ENCODE measurements at regions not wholly inside any gene's neighbourhood (a gene's known extent, or its start where the extent isn't known, plus 50 kb on each side); places are given as distances from the start of the nearest gene placed in this dataset.
"Not testable (repeated sequence)": the region's sequence is repeated elsewhere in the genome, so short reads cannot be mapped to it uniquely, and the experiment has no call there.

- no peak for DNase-seq
Observed at GRCh38 chr14:87034680-87035079, 958.3 kb downstream of the GALC start.

DNA sequence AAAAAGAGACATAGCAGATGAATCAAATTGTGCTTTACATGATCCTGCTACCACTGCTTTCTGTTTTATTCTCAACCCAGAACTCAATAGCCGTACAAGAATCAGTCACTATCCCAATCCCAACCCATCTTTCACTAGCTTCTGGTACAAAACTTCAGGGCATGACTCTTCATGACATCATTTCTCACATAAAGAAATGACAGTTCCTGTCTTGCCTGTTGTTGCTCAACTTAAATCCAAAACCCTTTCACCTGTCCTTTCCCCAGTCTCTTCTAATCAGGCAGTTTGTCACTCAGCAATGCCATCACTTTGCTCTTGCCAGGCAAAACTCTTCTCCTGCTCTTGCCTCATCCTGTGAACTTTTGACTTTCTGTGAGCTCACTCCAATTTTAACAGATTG lies 962.8 kb downstream of the GALC start:
- no peak for DNase-seq

DNA sequence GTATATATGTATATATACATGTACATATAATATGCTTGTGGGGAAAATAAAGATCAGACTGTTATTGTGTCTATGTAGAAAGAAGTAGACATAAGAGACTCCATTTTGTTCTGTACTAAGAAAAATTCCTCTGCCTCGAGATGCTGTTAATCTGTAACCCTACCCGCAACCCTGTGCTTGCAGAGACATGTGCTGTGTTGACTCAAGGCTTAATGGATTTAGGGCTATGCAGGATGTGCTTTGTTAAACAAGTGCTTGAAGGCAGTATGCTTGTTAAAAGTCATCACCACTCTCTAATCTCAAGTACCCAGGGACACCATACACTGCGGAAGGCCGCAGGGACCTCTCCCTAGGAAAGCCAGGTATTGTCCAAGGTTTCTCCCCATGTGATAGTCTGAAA lies 972.9 kb downstream of the GALC start:
- DNase-seq = not testable (repeated sequence)

DNA sequence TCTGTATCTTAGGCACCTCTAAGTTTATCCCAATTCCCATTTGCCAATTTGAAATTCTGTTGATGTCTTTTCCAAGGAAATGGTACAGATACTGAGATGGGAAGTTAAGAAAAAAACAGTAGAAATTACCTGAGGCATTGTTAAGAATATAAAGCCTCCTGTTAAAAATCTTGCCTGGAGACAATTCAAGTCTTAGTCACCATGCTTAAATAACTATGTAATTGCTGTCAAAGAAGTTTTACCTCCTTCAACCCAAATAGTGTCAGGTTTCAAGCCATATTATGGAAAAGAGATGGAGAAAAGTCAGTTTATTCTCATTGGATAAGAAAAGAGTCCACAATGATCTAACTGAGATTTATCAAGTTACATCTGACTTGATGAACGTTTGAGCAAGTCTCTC lies 974.7 kb downstream of the GALC start:
- no peak for DNase-seq

- DNase-seq = no peak
Observed at GRCh38 chr14:87017335-87017734, 975.6 kb downstream of the GALC start.

DNA sequence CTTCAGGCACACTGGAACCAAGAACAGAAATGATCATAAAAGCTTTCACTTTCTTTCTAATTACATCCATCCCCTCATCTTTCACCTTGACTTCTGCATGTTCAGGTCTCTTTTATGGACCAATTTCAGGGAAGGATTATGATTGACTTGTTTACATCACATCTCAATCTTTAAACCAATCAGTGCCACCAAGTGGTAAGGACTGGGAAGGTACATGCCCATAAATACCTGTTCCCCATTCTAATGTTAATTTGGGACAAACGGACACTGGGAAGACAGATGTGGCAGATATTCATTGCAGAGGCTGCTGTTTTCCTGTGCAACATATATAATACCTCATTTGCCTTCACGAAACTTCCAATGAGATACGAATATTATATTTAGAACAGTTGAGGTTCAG lies 978.1 kb downstream of the GALC start:
- DNase-seq = no peak

- DNase-seq = no peak
Observed at GRCh38 chr14:87013583-87013982, 979.4 kb downstream of the GALC start.

GRCh38 chr14:87008965-87009364 lies 984.0 kb downstream of the GALC start:
- DNase-seq = no peak

GRCh38 chr14:87005280-87005679 lies 987.7 kb downstream of the GALC start:
- DNase-seq = no peak

GRCh38 chr14:87002776-87003175 lies 990.2 kb downstream of the GALC start:
- no peak for DNase-seq

DNA sequence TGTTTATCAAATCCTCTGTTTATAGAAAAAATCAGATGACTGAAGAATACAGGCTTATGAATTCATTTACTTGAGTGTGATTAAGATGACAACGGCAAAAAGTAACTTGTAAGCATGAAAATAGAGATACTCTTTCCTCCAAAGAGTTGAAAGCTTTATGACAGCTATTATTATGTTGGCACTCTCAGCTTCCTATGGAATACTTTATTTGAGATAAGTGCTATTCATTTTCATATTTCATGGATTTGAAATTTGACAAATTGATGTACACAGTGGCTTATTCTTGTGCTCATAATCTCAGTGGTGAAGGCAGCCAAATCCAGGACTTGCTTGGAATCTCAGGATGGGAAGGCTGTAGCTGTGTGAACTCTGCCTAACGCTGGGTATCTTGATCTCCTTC lies 991.6 kb downstream of the GALC start:
- DNase-seq = no peak

- no peak for DNase-seq
Observed at GRCh38 chr14:87000081-87000480, 992.9 kb downstream of the GALC start.

DNA sequence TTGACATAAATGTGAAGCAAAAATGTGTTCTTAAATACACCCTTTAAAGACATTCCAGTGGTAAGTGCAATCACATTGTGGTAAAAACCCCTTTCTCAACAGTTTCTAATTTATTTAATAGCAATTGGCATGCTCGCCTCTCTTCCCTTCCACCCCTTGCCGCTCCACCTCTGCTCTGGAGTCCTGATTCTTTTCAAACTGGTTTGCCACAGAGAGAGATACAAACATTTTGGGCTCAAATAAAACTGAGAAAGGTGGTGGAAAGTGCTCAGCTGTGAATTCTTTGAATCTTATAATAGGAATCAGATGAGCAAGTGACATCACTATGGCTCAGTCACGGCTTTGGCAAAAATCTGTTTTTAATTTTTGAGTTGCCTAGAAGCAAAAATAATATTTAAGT lies 993.9 kb downstream of the GALC start:
- no peak for DNase-seq

DNA sequence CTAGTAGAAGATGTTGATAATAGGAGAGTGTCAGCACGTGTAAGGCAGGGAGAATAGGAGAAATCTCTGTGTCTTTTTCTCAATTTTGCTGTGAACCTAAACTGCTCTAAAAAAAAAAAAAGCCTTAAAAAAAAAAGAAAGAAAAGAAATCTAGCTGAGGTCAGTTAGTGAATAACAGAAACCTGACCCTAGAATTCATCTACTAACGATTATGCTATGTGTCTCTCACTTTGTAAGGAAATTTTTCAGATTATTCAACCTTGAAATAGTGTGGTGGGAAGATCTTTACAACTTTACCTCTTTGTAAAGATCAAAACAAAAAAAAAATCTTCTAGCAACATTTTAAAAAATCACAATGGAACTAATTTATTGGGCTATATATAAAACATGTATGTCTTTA lies 995.7 kb downstream of the GALC start:
- DNase-seq = no peak

- no peak for DNase-seq
Observed at GRCh38 chr14:86990396-86990795, 1002.6 kb downstream of the GALC start.

GRCh38 chr14:86989285-86989684 lies 1003.7 kb downstream of the GALC start:
- no peak for DNase-seq

GRCh38 chr14:86987966-86988365 lies 1005.0 kb downstream of the GALC start:
- DNase-seq = no peak

DNA sequence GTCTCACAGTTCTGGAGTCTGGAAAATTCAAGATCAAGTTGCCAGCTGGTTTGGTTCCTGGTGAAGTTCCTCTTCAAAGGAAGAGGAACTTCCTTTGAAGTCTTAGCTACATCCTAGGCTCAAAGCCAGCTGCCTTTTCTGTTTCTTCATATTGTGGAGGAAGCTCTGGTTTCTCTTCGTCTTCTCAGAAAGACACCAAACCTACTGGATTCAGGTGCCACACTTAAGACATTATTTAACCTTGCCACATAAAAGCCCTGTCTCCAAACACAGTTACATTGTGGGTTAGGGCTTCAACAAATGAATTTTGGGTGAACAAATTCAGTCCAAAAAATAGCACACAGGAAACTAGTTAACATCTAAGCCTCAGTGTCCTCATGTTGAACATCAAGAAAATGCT lies 1019.8 kb downstream of the GALC start:
- DNase-seq = no peak

DNA sequence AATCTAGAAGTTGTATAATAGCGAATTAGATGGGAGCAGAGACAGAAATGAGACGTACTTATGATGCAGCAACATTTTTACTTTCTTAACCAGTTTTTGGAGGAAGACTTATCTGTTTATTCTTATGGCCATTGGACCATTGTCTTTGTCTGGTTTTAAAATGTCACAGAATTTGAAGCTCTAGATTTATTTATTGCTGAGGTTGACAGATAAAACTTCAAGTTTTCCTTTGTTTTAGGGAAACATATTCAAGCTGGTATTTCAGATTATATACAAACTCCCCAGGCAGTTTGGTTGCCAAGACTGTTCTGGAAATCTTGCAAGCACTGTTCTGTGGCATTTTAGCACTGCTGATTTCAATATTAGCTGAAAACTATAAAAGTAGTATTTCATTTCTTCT lies 1021.7 kb downstream of the GALC start:
- DNase-seq = no peak

GRCh38 chr14:86961106-86961716 lies 1031.8 kb downstream of the GALC start:
- DNase-seq = no peak

DNA sequence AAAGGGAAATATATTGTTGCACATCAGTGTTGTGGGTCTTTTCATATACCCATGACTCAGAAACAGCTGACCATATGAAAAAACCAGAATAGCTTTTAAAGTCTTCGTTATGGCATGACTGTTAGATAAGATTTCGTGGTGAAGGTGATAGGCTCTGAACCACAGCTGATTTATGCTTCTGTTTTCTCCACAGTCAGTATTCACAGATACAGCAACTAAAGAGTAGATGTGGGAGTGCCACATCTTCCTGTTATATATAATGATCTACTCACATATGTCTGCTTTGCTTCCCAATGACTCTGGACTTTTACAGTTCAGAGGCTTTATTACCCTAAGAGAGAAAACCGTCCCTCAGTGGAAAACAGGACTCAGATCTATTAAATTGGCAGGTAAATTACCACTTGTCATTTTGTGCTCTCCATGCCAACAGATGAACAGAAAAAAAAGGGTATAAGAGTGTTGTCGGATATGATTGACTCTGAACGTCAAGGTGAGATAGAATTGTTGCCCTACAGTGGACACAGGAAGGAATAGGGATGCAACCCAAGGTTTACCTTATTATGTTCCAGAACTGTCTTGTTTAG lies 1037.1 kb downstream of the GALC start:
- no peak for DNase-seq

DNA sequence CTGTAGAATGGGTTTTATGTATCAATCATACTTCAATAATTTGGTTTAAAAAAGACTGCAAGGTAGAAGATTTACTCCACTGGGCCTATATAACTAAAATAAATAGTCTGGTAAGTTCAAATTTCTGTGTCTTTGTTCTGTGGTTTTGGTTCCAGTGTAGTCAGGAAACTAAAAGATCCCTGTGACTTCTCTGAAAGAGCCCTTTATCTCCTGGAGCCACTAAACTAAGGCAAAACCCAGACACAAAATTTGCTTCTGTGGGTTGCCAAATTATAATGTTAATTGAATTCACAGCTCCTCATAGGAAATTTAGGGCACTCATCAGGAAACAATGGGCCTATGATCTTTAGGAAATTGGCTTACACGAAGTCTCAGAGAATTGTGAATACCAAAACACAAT lies 1038.4 kb downstream of the GALC start:
- DNase-seq = no peak

GRCh38 chr14:86946446-86946845 lies 1046.5 kb downstream of the GALC start:
- DNase-seq = no peak

DNA sequence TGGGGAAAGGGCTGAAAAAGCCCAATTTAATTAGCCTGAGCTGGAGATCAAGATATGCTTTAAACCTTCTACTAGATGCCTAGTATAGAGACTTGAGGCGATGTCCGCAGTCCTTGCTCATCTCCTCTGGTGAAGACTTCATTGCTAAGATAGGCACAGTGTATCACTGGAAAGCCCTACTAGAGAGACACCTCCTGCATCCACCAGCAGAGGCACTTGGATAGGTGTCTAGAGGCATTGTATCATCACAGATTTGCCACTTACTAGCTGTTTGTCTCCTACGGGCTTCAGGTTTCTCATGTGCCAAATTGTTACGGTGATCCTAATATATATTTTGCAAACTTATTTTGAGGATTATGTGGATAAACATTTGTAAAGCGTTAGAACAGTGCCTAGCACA lies 1048.5 kb downstream of the GALC start:
- DNase-seq = no peak

Measured in activated T-cell treated with anti-CD3 and anti-CD28 coated beads, Interleukin-2, amount 50 U/mL, for 48 hours (primary cell).